WTC11 (cell line): ENCODE measurements at regions not wholly inside any gene's neighbourhood (a gene's known extent, or its start where the extent isn't known, plus 50 kb on each side); places are given as distances from the start of the nearest gene placed in this dataset.

Source experiments
- ATF2 ChIP-seq: sonication (generic); formaldehyde crosslinking; IDR thresholded peaks from 2 replicates; pipeline ENCODE4 v1.8.1; 2022; ENCODE audit warnings: low read depth, missing genetic modification reagents, borderline replicate concordance
- FOXJ3 ChIP-seq: sonication (generic); formaldehyde crosslinking; IDR thresholded peaks from 2 replicates; pipeline ENCODE4 v1.9.0; 2021; ENCODE audit warnings: missing genetic modification reagents, mild to moderate bottlenecking, borderline replicate concordance
- FOXK1 ChIP-seq: sonication (generic); formaldehyde crosslinking; IDR thresholded peaks from 2 replicates; pipeline ENCODE4 v1.8.0; 2022; ENCODE audit warnings: mild to moderate bottlenecking, moderate library complexity, missing genetic modification reagents
- JUN ChIP-seq: sonication (generic); formaldehyde crosslinking; IDR thresholded peaks from 2 replicates; pipeline ENCODE4 v1.8.0; 2023; ENCODE audit warnings: mild to moderate bottlenecking, missing genetic modification reagents
- MAX ChIP-seq: sonication (generic); formaldehyde crosslinking; IDR thresholded peaks from 2 replicates; pipeline ENCODE4 v1.8.0; 2022; ENCODE audit warnings: mild to moderate bottlenecking, missing genetic modification reagents
- MYBL2 ChIP-seq: sonication (generic); formaldehyde crosslinking; IDR thresholded peaks from 2 replicates; pipeline ENCODE4 v1.8.1; 2023; ENCODE audit warnings: mild to moderate bottlenecking, moderate library complexity, missing genetic modification reagents
- NFE2L1 ChIP-seq: sonication (generic); formaldehyde crosslinking; IDR thresholded peaks from 2 replicates; pipeline ENCODE4 v1.8.1; 2023; ENCODE audit warnings: missing genetic modification reagents
- NR2C2 ChIP-seq: sonication (generic); formaldehyde crosslinking; IDR thresholded peaks from 2 replicates; pipeline ENCODE4 v1.8.0; 2022; ENCODE audit warnings: mild to moderate bottlenecking, missing genetic modification reagents
- TEAD4 ChIP-seq: sonication (generic); formaldehyde crosslinking; IDR thresholded peaks from 2 replicates; pipeline ENCODE4 v1.8.0; 2022; ENCODE audit warnings: mild to moderate bottlenecking, missing genetic modification reagents
- USF1 ChIP-seq: sonication (generic); formaldehyde crosslinking; IDR thresholded peaks from 2 replicates; pipeline ENCODE4 v1.8.0; 2022; ENCODE audit warnings: mild to moderate bottlenecking, missing genetic modification reagents
- ZNF532 ChIP-seq: fragments of 250-450 bp; sonication (Bioruptor Pico); IDR thresholded peaks from 2 replicates; pipeline ENCODE4 v1.9.0; 2021; ENCODE audit warnings: mild to moderate bottlenecking, borderline replicate concordance
- TF ChIP-seq, protein P1 (sequence below): fragments of 200-600 bp; IDR thresholded peaks from 2 replicates; pipeline ENCODE4 v1.8.0; 2022; ENCODE audit warnings: antibody characterized with exemption
- TF ChIP-seq, protein P2 (sequence below): sonication (generic); formaldehyde crosslinking; conservative IDR thresholded peaks from 2 replicates; pipeline ENCODE4 v1.8.1; 2022; ENCODE audit warnings: mild to moderate bottlenecking, missing genetic modification reagents

DNA sequence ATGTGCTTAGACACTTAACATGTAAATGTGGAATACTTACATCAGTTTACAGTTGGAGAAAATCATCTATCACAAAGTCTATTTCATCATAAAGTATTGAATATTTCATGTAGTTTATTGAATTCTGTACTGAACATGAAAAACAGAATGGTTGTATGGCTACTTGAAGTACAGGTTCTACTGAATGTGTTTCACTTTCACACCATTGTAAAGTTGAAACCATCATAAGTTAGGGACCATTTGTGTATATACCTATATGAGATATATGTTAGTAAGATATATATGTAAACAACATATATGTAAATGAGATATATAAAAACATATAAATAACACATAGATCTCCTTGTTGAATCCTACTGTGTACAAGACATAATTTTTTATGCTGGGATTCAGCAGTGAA is 63.0 kb upstream of the TAF11L2 start:
- TF ChIP-seq JUN (CRISPR knock-in tag) (no peak), NFE2L1 (CRISPR knock-in tag) (no peak), FOXK1 (CRISPR knock-in tag) (no peak), ZNF532 (CRISPR knock-in tag) (no peak), NR2C2 (CRISPR knock-in tag) (no peak), FOXJ3 (no peak), TEAD4 (no peak), MYBL2 (no peak), USF1 (CRISPR knock-in tag) (no peak), ATF2 (CRISPR knock-in tag) (no peak), MAX (no peak)
- TF ChIP-seq, protein P1, sequence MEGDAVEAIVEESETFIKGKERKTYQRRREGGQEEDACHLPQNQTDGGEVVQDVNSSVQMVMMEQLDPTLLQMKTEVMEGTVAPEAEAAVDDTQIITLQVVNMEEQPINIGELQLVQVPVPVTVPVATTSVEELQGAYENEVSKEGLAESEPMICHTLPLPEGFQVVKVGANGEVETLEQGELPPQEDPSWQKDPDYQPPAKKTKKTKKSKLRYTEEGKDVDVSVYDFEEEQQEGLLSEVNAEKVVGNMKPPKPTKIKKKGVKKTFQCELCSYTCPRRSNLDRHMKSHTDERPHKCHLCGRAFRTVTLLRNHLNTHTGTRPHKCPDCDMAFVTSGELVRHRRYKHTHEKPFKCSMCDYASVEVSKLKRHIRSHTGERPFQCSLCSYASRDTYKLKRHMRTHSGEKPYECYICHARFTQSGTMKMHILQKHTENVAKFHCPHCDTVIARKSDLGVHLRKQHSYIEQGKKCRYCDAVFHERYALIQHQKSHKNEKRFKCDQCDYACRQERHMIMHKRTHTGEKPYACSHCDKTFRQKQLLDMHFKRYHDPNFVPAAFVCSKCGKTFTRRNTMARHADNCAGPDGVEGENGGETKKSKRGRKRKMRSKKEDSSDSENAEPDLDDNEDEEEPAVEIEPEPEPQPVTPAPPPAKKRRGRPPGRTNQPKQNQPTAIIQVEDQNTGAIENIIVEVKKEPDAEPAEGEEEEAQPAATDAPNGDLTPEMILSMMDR: no peak
- TF ChIP-seq, protein P2, sequence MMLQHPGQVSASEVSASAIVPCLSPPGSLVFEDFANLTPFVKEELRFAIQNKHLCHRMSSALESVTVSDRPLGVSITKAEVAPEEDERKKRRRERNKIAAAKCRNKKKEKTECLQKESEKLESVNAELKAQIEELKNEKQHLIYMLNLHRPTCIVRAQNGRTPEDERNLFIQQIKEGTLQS: no peak
